ENCODE measurements at regions not wholly inside any gene's neighbourhood (a gene's known extent, or its start where the extent isn't known, plus 50 kb on each side); places are given as distances from the start of the nearest gene placed in this dataset.

- no peak for DNase-seq
Observed at GRCh38 chr7:98565103-98565502, 52.0 kb upstream of the NPTX2 start.

GRCh38 chr7:98562871-98563495 lies 54.1 kb upstream of the NPTX2 start:
- peak; percentile 30 for DNase-seq

- DNase-seq, result peak; percentile 22
Observed at GRCh38 chr7:98562381-98562823, 54.7 kb upstream of the NPTX2 start.

- no peak for DNase-seq
Observed at GRCh38 chr7:98559958-98560357, 57.1 kb upstream of the NPTX2 start.

GRCh38 chr7:98559219-98559618 lies 57.9 kb upstream of the NPTX2 start:
- DNase-seq, result no peak

GRCh38 chr7:98557538-98558031 lies 59.5 kb upstream of the NPTX2 start:
- DNase-seq, result peak; percentile 49

- DNase-seq, result peak; percentile 77
Observed at GRCh38 chr7:98556288-98556687, 60.8 kb upstream of the NPTX2 start.

GRCh38 chr7:98555403-98555802 lies 61.7 kb upstream of the NPTX2 start:
- DNase-seq, result peak; percentile 10

GRCh38 chr7:98553666-98554065 lies 63.4 kb upstream of the NPTX2 start:
- no peak for DNase-seq

GRCh38 chr7:98551611-98552273 lies 65.3 kb upstream of the NPTX2 start:
- no peak for DNase-seq

- no peak for DNase-seq
Observed at GRCh38 chr7:98548971-98549370, 68.1 kb upstream of the NPTX2 start.

GRCh38 chr7:98548370-98548769 lies 68.7 kb upstream of the NPTX2 start:
- no peak for DNase-seq

GRCh38 chr7:98541101-98541500 lies 76.0 kb upstream of the NPTX2 start:
- DNase-seq, result no peak

GRCh38 chr7:98539865-98540264 lies 77.2 kb upstream of the NPTX2 start:
- DNase-seq, result no peak

- DNase-seq, result no peak
Observed at GRCh38 chr7:98536803-98537202, 80.3 kb upstream of the NPTX2 start.

- DNase-seq, result no peak
Observed at GRCh38 chr7:98534493-98534892, 82.6 kb upstream of the NPTX2 start.

- no peak for DNase-seq
Observed at GRCh38 chr7:98531717-98532116, 85.4 kb upstream of the NPTX2 start.

GRCh38 chr7:98528079-98528478 lies 89.0 kb upstream of the NPTX2 start:
- DNase-seq, result no peak

- DNase-seq, result no peak
Observed at GRCh38 chr7:98526059-98526458, 91.0 kb upstream of the NPTX2 start.

- DNase-seq, result no peak
Observed at GRCh38 chr7:98521089-98521692, 95.9 kb upstream of the NPTX2 start.

GRCh38 chr7:98520356-98520951 lies 96.6 kb upstream of the NPTX2 start:
- no peak for DNase-seq

- no peak for DNase-seq
Observed at GRCh38 chr7:98518159-98518947, 98.7 kb upstream of the NPTX2 start.

GRCh38 chr7:98515201-98515600 lies 101.9 kb upstream of the NPTX2 start:
- no peak for DNase-seq

All from NCI-H1694 treated with DMSO at 0.1 percent for 48 hours (cell line).